ENCODE measurements at regions not wholly inside any gene's neighbourhood (a gene's known extent, or its start where the extent isn't known, plus 50 kb on each side); places are given as distances from the start of the nearest gene placed in this dataset.
A peak's percentile ranks its signal among the peaks of the same experiment; 100 is the strongest.

DNA sequence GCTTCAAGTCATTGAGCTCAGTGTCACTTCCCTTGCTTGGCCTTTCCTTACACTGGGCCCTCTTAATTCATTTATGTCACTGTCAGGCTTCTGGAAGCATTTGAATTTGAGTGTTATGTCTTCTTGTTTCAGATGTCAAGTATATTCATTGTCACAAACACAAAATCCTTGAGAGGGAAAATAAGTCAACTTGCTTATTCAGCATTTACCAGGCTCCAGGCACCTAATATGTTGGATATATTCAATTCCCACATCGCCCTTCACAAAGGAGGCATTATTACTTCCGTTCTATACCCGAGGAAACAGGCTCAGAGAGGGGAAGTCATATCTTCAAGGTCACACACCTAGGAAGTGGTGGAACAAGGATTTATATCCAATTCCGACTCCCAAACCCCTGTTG, 121.1 kb upstream of the SMIM23 start:
- H3K4me1 ChIP-seq (ENCODE audit: control insufficient read depth in 5 of 5, insufficient read depth in 5 of 5, low read length in 5 of 5) = peaks cover 0 to 40% (median 3%) of the 10 kb centered on the region in 5 donors
- TF ChIP-seq, protein P1, sequence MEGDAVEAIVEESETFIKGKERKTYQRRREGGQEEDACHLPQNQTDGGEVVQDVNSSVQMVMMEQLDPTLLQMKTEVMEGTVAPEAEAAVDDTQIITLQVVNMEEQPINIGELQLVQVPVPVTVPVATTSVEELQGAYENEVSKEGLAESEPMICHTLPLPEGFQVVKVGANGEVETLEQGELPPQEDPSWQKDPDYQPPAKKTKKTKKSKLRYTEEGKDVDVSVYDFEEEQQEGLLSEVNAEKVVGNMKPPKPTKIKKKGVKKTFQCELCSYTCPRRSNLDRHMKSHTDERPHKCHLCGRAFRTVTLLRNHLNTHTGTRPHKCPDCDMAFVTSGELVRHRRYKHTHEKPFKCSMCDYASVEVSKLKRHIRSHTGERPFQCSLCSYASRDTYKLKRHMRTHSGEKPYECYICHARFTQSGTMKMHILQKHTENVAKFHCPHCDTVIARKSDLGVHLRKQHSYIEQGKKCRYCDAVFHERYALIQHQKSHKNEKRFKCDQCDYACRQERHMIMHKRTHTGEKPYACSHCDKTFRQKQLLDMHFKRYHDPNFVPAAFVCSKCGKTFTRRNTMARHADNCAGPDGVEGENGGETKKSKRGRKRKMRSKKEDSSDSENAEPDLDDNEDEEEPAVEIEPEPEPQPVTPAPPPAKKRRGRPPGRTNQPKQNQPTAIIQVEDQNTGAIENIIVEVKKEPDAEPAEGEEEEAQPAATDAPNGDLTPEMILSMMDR (IDR thresholded peaks at IDR 0.05; ENCODE audit: control extremely low read depth, extremely low read depth) = no peak
- WGBS, 2 donors = 83% methylated on average over 4 of the region's 4 CpGs

DNA sequence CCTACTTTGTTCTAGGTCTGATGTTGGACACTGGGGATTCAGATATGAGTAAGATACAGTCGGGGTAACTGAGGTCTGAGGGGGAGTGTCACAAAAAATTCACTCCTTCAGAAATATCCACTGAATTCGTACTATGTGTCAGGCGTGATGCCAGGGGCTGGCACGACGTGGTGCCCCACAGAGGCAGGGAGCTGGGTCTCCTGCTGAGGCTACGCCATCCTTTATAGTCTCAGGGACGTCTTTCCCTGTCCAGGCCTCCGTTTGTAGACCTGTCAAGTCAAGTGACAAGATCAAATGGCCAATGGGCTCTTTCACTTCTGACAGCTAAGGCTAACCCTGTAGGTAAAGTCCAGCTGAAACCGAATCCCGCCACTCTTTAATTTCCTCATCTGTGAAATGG, 118.8 kb upstream of the SMIM23 start:
- no peak overlapping the region for H3K9ac ChIP-seq (ENCODE audit: insufficient read depth in 1 of 2, low read length in 2 of 2)
- H3K4me3 ChIP-seq = no peak overlapping the region
- ATAC-seq (ENCODE audit: insufficient read depth, low FRiP score) = no peak
- 91 to 96% methylated on average over 10 of the region's 10 CpGs for WGBS, 2 donors
- H3K36me3 ChIP-seq (ENCODE audit: control insufficient read depth in 4 of 4, insufficient read depth in 4 of 4, low read length in 4 of 4) = no peaks in the 10 kb centered on the region
- H3K27me3 ChIP-seq (ENCODE audit: control insufficient read depth in 3 of 3, insufficient read depth in 3 of 3, low read length in 2 of 3) = no peaks in the 10 kb centered on the region
- no peaks in the 10 kb centered on the region for H3K9me3 ChIP-seq (ENCODE audit: control insufficient read depth in 4 of 4, insufficient read depth in 3 of 4, low read length in 3 of 4)
- peaks cover 0 to 19% (median 0%) of the 10 kb centered on the region in 5 donors for H3K4me1 ChIP-seq (ENCODE audit: control insufficient read depth in 5 of 5, insufficient read depth in 5 of 5, low read length in 5 of 5)
- TF ChIP-seq, protein P1 (IDR thresholded peaks at IDR 0.05; ENCODE audit: control extremely low read depth, extremely low read depth) = no peak
- H3K27ac ChIP-seq (ENCODE audit: low read depth in 1 of 2, low read length in 1 of 2) = no peak overlapping the region
- no peak for DNase-seq

More for the DNA sequence above, 121.1 kb upstream of the SMIM23 start:
- Histone ChIP-seq H3K4me3 (no peak overlapping the region), H3K27me3 (ENCODE audit: control insufficient read depth in 3 of 3, insufficient read depth in 3 of 3, low read length in 2 of 3) (no peaks in the 10 kb centered on the region), H3K9me3 (ENCODE audit: control insufficient read depth in 4 of 4, insufficient read depth in 3 of 4, low read length in 3 of 4) (no peaks in the 10 kb centered on the region), H3K27ac (ENCODE audit: low read depth in 1 of 2, low read length in 1 of 2) (no peak overlapping the region), H3K9ac (ENCODE audit: insufficient read depth in 1 of 2, low read length in 2 of 2) (no peak overlapping the region), H3K36me3 (ENCODE audit: control insufficient read depth in 4 of 4, insufficient read depth in 4 of 4, low read length in 4 of 4) (no peaks in the 10 kb centered on the region)
- ATAC-seq (ENCODE audit: insufficient read depth, low FRiP score) (no peak), DNase-seq (no peak)

DNA sequence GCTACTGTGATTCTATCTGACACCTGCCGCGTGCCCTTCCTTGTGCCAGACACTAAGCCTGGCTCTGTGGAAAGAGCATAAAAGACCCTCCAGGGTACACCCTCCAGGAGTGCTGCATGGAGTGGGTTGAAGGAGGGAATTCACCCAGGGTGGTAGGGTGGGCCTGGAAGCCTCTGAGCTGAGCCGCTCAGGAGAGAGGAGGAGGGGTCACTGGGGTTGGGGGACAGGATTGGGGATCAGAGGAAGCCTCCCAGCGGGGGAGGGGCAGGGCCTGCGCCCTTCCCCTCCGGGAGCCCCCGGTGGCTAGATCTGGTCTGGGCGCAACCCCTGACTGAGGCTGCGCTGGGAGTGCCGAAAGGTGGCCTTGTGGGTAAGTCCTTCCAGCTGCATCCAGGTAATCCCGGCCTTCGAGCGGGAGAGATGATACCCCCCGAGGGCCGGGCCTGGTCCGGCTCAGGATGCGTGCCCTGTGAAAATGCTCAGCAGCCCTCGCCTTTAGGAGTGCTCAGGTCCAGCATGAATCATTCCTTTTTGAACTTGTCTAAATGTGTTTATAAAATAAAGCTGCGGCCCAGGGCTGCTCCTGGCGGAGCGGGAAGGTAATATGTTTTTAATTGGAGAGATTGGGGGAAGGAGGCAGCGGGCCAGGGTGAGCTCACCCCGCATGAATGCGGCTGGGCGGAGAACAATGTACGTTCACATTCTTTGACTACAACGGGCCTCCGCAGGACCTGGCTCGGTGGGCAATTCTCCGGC, 118.1 kb upstream of the SMIM23 start:
- Histone ChIP-seq H3K9me3 (ENCODE audit: control insufficient read depth in 4 of 4, insufficient read depth in 3 of 4, low read length in 3 of 4) (no peaks in the 10 kb centered on the region), H3K4me3 (no peak overlapping the region), H3K4me1 (ENCODE audit: control insufficient read depth in 5 of 5, insufficient read depth in 5 of 5, low read length in 5 of 5) (peaks cover 0 to 19% (median 0%) of the 10 kb centered on the region in 5 donors), H3K9ac (ENCODE audit: insufficient read depth in 1 of 2, low read length in 2 of 2) (no peak overlapping the region), H3K27me3 (ENCODE audit: control insufficient read depth in 3 of 3, insufficient read depth in 3 of 3, low read length in 2 of 3) (no peaks in the 10 kb centered on the region), H3K27ac (ENCODE audit: low read depth in 1 of 2, low read length in 1 of 2) (peak overlapping the region; percentile 24 to 67), H3K36me3 (ENCODE audit: control insufficient read depth in 4 of 4, insufficient read depth in 4 of 4, low read length in 4 of 4) (no peaks in the 10 kb centered on the region)
- ATAC-seq (ENCODE audit: insufficient read depth, low FRiP score) = peak; percentile 41
- DNase-seq = peak; percentile 90
- 60 to 79% methylated on average over 30 of the region's 30 CpGs for WGBS, 2 donors
- TF ChIP-seq, protein P1 (IDR thresholded peaks at IDR 0.05; ENCODE audit: control extremely low read depth, extremely low read depth) = no peak

DNA sequence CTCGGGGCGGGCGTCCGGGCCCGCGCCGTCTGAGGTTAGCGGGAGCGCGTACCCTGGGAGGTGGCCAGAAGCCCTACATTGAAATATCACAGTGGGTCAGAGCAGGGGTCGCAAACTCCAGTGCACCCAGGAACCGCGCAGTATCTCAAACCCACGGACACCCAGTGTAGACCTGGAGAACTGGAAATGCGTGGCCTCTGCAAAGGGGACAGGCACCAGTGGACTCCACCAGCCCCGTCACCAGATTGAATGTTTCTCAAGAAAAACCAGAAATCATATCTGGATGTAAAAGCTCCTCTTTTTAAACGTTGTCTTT, 117.6 kb upstream of the SMIM23 start:
- TF ChIP-seq, protein P1 (IDR thresholded peaks at IDR 0.05; ENCODE audit: control extremely low read depth, extremely low read depth) = no peak
- H3K36me3 ChIP-seq (ENCODE audit: control insufficient read depth in 4 of 4, insufficient read depth in 4 of 4, low read length in 4 of 4) = no peaks in the 10 kb centered on the region
- no peak overlapping the region for H3K9ac ChIP-seq (ENCODE audit: insufficient read depth in 1 of 2, low read length in 2 of 2)
- no peak overlapping the region for H3K4me3 ChIP-seq
- no peak overlapping the region for H3K27ac ChIP-seq (ENCODE audit: low read depth in 1 of 2, low read length in 1 of 2)
- ATAC-seq (ENCODE audit: insufficient read depth, low FRiP score) = no peak
- H3K4me1 ChIP-seq (ENCODE audit: control insufficient read depth in 5 of 5, insufficient read depth in 5 of 5, low read length in 5 of 5) = peaks cover 0 to 19% (median 0%) of the 10 kb centered on the region in 5 donors
- WGBS, 2 donors = 61 to 84% methylated on average over 17 of the region's 17 CpGs
- no peak for DNase-seq
- H3K9me3 ChIP-seq (ENCODE audit: control insufficient read depth in 4 of 4, insufficient read depth in 3 of 4, low read length in 3 of 4) = no peaks in the 10 kb centered on the region
- no peaks in the 10 kb centered on the region for H3K27me3 ChIP-seq (ENCODE audit: control insufficient read depth in 3 of 3, insufficient read depth in 3 of 3, low read length in 2 of 3)

Data from lung (tissue), 11 donors.